Keratinocyte (primary cell): ENCODE measurements at regions not wholly inside any gene's neighbourhood (a gene's known extent, or its start where the extent isn't known, plus 50 kb on each side); places are given as distances from the start of the nearest gene placed in this dataset.

ENCODE experiments used
- DNase-seq: peaks from one replicate; pipeline ENCODE4 v3.0.0-alpha.2; 2011; ENCODE audit warnings: low read depth, missing footprints, low spot score
- FAIRE-seq: peaks from 2 replicates; lab custom pipeline; 2011; peaks lifted over from hg19 to GRCh38; lab: Jason Lieb, UNC
- H2AFZ ChIP-seq: 2 replicates; pipeline ENCODE4 v1.6.0; 2012; ENCODE audit warnings: low read length, control low read depth, inconsistent platforms; ENCODE audit not compliant: control insufficient read depth
- H3K27ac ChIP-seq: 2 replicates; pipeline ENCODE4 v1.5.1; 2011; ENCODE audit warnings: low read length; ENCODE audit not compliant: control insufficient read depth, insufficient read depth
- H3K27me3 ChIP-seq: 3 replicates; pipeline ENCODE4 v1.6.0; 2011; ENCODE audit warnings: low read length; ENCODE audit not compliant: control insufficient read depth, insufficient read depth; ENCODE audit errors: extremely low read depth
- H3K36me3 ChIP-seq, 2 experiments: 2 replicates in 1 of 2; 3 replicates in 1 of 2; pipeline ENCODE4 v1.5.1; 2011; ENCODE audit warnings: low read length in 2 of 2, mild to moderate bottlenecking in 1 of 2; ENCODE audit not compliant: control insufficient read depth in 2 of 2, insufficient read depth in 2 of 2; ENCODE audit errors: extremely low read depth in 1 of 2
- H3K4me1 ChIP-seq: 3 replicates; pipeline ENCODE4 v1.5.1; 2011; ENCODE audit warnings: low read length; ENCODE audit not compliant: control insufficient read depth, insufficient read depth; ENCODE audit errors: extremely low read depth
- H3K4me2 ChIP-seq: 3 replicates; pipeline ENCODE4 v1.6.0; 2011; ENCODE audit warnings: low read depth, low read length; ENCODE audit not compliant: control insufficient read depth, insufficient read depth; ENCODE audit errors: extremely low read depth
- H3K4me3 ChIP-seq, 3 experiments: fragments of 200-600 bp in 1 of 3; sonication (generic) in 1 of 3; 2 replicates in 2 of 3; 3 replicates in 1 of 3; pipeline ENCODE4 v1.5.1; 2011 to 2016; ENCODE audit warnings: low read length in 3 of 3, mild to moderate bottlenecking in 3 of 3, control low read depth in 2 of 3, inconsistent platforms in 1 of 3, low read depth in 1 of 3, mixed read lengths in 1 of 3, mixed run types in 1 of 3, moderate library complexity in 1 of 3; ENCODE audit not compliant: control insufficient read depth in 2 of 3, insufficient read depth in 2 of 3; ENCODE audit errors: extremely low read depth in 1 of 3
- H3K79me2 ChIP-seq: 2 replicates; pipeline ENCODE4 v1.6.0; 2012; ENCODE audit warnings: low read length; ENCODE audit not compliant: control insufficient read depth, insufficient read depth
- H3K9ac ChIP-seq: 3 replicates; pipeline ENCODE4 v1.6.0; 2011; ENCODE audit warnings: low read length; ENCODE audit not compliant: control insufficient read depth, insufficient read depth; ENCODE audit errors: extremely low read depth
- H3K9me1 ChIP-seq: 3 replicates; pipeline ENCODE4 v1.6.0; 2011; ENCODE audit warnings: low read length; ENCODE audit not compliant: control insufficient read depth, insufficient read depth; ENCODE audit errors: extremely low read depth
- H3K9me3 ChIP-seq: 2 replicates; pipeline ENCODE4 v1.5.1; 2012; ENCODE audit warnings: low read depth, low read length; ENCODE audit not compliant: control insufficient read depth
- H4K20me1 ChIP-seq: 3 replicates; pipeline ENCODE4 v1.6.0; 2011; ENCODE audit warnings: low read length; ENCODE audit not compliant: control insufficient read depth, insufficient read depth; ENCODE audit errors: extremely low read depth
- CTCF ChIP-seq, 3 experiments: IDR thresholded peaks in 1 of 3; conservative IDR thresholded peaks in 1 of 3; optimal IDR thresholded peaks in 1 of 3; 2 replicates in 2 of 3; 3 replicates in 1 of 3; pipeline versions ENCODE3 to v1.5.1; 2011; ENCODE audit warnings: low read length in 3 of 3, mild to moderate bottlenecking in 3 of 3, moderate library complexity in 2 of 3, control low read depth in 1 of 3, inconsistent platforms in 1 of 3; ENCODE audit not compliant: insufficient read depth in 2 of 3; ENCODE audit errors: extremely low read depth in 1 of 3
- EZH2 ChIP-seq: IDR thresholded peaks from one replicate; pipeline ENCODE4 v1.6.1; 2012; ENCODE audit warnings: inconsistent platforms, mild to moderate bottlenecking, low read length, moderate library complexity
- dilution Hi-C: fragments of 300-500 bp; cut with MboI; formaldehyde crosslinking; loops from one replicate; pipeline ENCODE4 v1.7.0; 2020; ENCODE audit warnings: low sequenced_read_pairs; ENCODE audit not compliant: extremely low pct_ligation_motif_present

- H3K27ac ChIP-seq = no peak overlapping the region
- H2AFZ ChIP-seq = no peak overlapping the region
- H3K36me3 ChIP-seq = no peaks in the 10 kb centered on the region
- H3K4me2 ChIP-seq = no peak overlapping the region
- H4K20me1 ChIP-seq = no peaks in the 10 kb centered on the region
- H3K4me3 ChIP-seq = no peak overlapping the region
- TF ChIP-seq CTCF (optimal IDR thresholded peaks at IDR 0.05 in 1 of 3, IDR thresholded peaks at IDR 0.05 in 1 of 3, conservative IDR thresholded peaks at IDR 0.05 in 1 of 3; ENCODE audit: extremely low read depth in 1 of 3, insufficient read depth in 2 of 3, low read length in 3 of 3) (no peak), EZH2 (no peak)
- H3K79me2 ChIP-seq = no peaks in the 10 kb centered on the region
- no peak for DNase-seq
- H3K9me3 ChIP-seq = no peaks in the 10 kb centered on the region
- dilution Hi-C loops = no loop called here
- H3K27me3 ChIP-seq = no peaks in the 10 kb centered on the region
- no peaks in the 10 kb centered on the region for H3K9me1 ChIP-seq
- H3K9ac ChIP-seq = no peak overlapping the region
- no peak for FAIRE-seq
- H3K4me1 ChIP-seq = peaks cover 5% of the 10 kb centered on the region
Measured at GRCh38 chr1:99502400-99502799, 143.5 kb upstream of the PALMD start.

GRCh38 chr1:99503276-99503747 is 142.6 kb upstream of the PALMD start:
- H3K4me1 ChIP-seq = peaks cover 5% of the 10 kb centered on the region
- no peak overlapping the region for H3K4me2 ChIP-seq
- no peak for DNase-seq
- H3K9me1 ChIP-seq = no peaks in the 10 kb centered on the region
- H3K36me3 ChIP-seq = no peaks in the 10 kb centered on the region
- no peak for FAIRE-seq
- TF ChIP-seq EZH2 = no peak
- TF ChIP-seq CTCF (optimal IDR thresholded peaks at IDR 0.05 in 1 of 3, IDR thresholded peaks at IDR 0.05 in 1 of 3, conservative IDR thresholded peaks at IDR 0.05 in 1 of 3; ENCODE audit: extremely low read depth in 1 of 3, insufficient read depth in 2 of 3, low read length in 3 of 3) = no peak
- H3K79me2 ChIP-seq = no peaks in the 10 kb centered on the region
- no peaks in the 10 kb centered on the region for H3K27me3 ChIP-seq
- no peak overlapping the region for H3K4me3 ChIP-seq
- no peaks in the 10 kb centered on the region for H3K9me3 ChIP-seq
- H3K27ac ChIP-seq = no peak overlapping the region
- dilution Hi-C loops = no loop called here
- H3K9ac ChIP-seq = no peak overlapping the region
- H4K20me1 ChIP-seq = no peaks in the 10 kb centered on the region
- H2AFZ ChIP-seq = peak overlapping the region; percentile 13
